ENCODE measurements at regions not wholly inside any gene's neighbourhood (a gene's known extent, or its start where the extent isn't known, plus 50 kb on each side); places are given as distances from the start of the nearest gene placed in this dataset.

DNA sequence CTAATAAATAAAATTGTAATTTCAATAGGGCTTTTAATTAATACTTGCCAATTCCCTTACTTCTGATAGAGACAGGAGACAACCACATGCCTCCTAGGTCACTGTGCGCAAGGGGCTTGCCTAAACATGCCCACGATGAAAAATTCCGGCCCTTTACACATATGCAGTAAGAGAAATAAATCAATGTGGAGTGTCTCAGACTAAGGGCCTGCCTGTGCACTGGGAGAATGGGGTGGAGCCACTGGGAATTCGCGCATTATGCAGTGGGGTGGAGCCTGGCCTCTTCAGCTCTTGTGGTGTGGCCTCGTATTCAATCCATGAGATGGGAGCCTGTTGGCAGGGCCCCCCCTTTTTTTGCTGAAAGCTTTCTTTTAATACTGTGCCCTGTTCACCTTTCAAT, 484.5 kb downstream of the PDGFC start:
- no peak for DNase-seq

DNA sequence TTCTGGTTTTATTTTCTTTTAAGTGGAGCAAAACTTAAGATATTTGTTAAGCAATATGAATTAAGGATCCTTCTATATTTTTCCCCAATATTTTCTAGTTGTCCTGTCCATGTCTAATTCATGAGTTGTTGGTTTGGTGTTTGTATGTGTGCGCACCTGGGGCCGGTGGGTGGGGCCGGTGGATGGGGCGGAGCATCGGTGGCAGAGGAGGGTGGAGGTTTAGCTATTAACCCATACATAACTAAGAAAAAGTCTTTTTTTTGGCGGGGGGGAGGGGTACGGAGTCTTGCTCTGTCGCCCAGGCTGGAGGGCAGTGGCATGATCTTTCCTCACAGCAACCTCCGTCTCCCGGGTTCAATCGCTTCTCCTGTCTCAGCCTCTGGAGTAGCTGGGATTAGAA, 489.8 kb downstream of the PDGFC start:
- DNase-seq, result no peak

DNA sequence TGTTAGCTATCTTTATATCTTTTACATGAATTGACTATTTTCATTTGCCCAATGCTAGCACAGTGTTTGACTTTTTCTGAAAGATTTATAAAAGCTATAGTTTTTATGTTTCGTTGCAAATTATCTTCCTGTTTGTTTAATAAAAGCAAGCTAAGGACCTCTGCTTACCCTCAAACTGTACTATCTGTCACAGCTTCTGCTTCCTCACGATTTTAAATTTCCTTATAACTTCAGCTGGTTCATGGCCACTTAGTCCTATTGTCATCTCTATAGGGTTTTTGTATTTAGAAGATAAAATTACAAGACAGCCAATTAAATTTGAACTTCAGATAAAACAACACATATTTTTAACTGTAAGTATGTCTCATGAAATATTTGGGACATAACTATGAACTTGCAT, 494.0 kb downstream of the PDGFC start:
- no peak for DNase-seq

GRCh38 chr4:156476359-156476758, 495.2 kb downstream of the PDGFC start:
- no peak for DNase-seq

DNA sequence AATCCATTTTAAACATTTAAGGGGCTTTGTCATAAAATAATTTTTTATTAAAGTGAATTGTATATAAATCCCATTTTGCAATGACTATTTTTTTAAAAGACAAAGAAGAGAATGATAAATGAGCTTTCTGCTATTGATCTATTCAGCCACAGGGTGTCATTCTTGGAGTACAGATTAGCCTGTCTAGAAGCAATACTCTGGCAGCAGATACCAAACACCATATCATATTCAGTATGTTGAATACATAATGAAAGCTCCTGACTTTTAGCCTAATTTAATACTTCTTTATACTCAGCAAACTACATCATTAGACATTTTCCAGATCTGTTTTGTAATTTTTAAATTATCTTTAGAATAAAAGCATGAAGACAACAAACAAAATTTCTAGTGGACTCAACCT, 496.3 kb downstream of the PDGFC start:
- peak; percentile 21 for DNase-seq

GRCh38 chr4:156473151-156473550, 498.4 kb downstream of the PDGFC start:
- DNase-seq, result no peak

GRCh38 chr4:156472624-156473023, 499.0 kb downstream of the PDGFC start:
- no peak for DNase-seq

DNA sequence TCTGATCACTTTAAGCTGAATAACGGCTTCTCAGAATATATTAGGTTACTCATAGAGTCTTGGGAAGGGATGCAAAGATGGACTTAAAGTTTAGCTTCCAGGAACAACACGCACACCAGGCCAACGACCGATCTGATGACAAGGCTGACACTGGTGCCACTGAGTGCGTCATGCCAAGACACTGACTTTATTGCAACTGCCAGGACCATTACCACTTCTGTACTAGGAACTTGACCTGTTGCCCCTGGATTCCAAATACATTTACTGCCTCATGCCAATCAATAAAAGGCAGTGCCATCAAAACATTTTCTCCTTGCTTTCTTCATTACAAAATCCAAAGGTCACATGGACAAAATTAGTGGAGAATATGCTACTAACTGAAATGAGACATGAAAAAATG, 505.9 kb upstream of the CTSO start:
- no peak for DNase-seq

- DNase-seq, result no peak
Measured at GRCh38 chr4:156456830-156457229, 503.2 kb upstream of the CTSO start.

DNA sequence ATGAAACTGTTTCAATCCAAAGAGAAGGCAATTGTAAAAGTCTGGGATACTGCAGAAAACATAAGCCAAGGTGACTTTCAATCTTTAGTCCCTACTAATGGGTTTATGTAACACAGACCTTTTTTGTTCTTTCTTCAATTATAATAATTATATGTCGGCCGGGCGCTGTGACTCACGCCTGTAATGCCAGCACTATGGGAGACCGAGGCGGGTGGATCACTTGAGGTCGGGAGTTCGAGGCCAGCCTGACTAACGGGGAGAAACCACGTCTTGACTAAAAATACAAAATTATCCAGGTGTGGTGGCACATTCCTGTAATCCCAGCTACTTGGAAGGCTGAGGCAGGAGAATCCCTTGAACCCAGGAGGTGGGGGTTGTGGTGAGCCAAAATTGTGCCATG, 489.8 kb upstream of the CTSO start:
- DNase-seq, result no peak

GRCh38 chr4:156442912-156443311, 489.2 kb upstream of the CTSO start:
- no peak for DNase-seq

GRCh38 chr4:156439576-156440200, 486.0 kb upstream of the CTSO start:
- no peak for DNase-seq

GRCh38 chr4:156437666-156438065, 484.0 kb upstream of the CTSO start:
- no peak for DNase-seq

DNA sequence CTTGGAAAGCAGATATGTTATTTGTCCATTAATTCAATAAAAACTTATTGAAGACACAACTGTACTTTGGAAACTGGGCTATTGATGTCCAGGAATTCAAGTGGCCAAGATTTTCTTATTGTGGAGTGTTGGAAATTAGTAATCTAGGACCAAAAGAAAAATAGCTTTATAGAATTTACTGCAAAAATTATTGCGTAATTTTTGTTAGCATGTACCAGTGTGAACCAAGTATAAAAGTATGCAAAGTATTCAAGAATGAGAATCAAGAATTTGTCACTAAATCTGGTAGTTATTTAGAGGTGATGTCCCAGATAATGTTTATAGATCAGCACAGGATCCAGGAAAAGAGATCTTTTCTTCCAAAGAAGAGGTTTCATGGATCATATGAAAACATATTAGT, 468.9 kb upstream of the CTSO start:
- no peak for DNase-seq

GRCh38 chr4:156420623-156421022, 467.0 kb upstream of the CTSO start:
- DNase-seq, result no peak

DNA sequence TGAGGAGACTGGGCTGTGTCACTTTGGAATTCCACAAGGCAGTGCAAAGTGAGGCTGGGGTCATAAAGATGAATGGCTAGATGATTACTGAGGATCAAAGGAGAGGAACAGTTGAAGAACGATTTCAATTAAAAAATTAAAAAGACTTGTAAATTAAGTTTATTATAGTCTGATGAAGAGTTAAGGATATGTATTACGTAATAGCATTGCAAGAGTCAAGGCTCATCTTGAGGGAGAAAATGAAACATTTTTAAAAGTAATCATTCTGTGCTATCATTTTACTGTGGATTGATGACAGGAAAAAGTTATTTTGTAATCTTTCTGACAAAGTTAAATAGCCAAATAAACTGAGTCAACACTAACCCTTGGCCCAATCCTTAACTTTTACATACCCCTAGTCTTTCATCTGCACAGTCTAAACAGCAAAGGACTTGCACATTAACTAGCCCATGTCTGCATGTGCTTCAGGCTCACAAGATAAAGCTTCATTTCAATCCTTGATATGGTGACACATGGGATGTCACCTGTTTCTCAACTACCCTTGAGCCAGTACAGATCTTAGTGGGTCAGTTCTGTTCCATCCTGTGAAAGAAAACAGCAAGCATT, 465.5 kb upstream of the CTSO start:
- DNase-seq, result no peak

GRCh38 chr4:156414406-156414805, 460.7 kb upstream of the CTSO start:
- DNase-seq, result no peak

GRCh38 chr4:156413239-156414135, 459.8 kb upstream of the CTSO start:
- no peak for DNase-seq

DNA sequence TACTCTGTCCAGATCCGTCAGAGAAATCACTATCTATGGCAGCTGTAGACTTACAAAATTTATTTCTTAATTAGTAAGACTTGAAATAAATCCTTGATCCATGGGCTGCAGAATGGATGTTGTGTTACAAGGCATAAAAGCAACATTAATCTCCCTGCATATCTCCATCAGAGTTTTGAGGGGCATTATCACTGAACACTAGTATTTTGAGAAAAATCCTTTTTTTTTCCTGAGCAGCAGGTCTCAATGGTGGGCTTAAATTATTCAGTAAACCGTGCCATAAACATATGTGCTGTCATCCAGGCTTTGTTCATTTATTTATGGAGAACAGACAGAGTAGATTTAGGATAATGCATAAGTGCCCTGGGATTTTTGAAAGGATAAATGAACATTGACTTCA, 457.9 kb upstream of the CTSO start:
- no peak for DNase-seq

DNA sequence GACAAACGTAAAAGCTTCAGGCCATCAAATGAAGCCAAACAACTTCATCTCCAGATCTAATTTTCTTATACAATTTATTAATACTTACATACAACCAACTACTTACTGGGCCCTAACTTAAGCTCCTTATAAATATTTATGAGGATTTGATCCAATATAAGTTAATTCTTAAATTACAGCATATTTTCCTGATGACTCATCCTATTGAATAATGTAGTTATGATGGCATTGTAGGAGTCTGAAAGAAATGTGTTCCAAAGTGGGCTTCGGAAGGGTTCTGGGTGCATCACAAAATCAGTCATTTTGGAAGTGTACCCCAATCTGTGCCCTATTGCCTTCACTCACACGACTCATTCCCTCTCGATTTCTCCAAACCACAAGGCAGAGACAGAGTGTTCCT, 455.1 kb upstream of the CTSO start:
- no peak for DNase-seq

DNA sequence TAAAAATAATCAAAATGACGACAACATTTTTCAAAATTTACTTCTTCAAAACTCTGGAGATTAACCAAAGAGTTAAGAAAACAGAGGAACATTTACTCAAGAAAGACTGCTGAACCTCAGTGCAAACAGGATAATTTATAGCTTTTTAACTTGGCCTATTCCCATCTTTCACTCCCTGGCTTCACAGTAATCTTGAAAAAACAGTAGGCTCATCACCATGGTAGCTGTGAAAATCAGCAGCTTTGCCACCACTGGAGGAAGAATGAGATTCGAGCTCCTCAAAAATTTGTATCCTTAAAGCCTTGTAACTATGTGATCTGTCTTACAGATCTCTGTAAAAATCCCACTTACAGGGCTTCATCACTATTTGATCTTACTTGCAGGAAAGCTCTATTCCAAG, 447.7 kb upstream of the CTSO start:
- DNase-seq, result no peak

DNA sequence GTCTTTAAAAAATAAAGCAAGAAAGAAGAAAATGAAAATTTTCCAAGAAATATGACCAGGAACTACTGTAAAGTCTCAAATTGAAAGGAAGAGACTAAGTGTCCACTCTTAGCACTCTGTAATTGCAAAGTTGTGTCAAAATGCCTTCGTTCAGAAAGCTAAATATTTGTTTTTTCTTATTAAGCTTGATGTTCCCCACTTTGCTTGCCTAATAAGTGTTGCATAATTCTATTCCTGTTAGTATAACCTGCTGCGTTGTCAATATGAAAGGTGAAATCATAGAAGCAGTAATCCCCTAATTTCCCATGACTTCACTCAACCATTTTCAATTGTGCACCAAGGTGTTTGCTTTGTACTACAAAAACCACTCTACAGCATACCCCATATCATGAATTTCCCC, 442.9 kb upstream of the CTSO start:
- DNase-seq, result no peak

- no peak for DNase-seq
Measured at GRCh38 chr4:156391325-156391653, 437.6 kb upstream of the CTSO start.

DNA sequence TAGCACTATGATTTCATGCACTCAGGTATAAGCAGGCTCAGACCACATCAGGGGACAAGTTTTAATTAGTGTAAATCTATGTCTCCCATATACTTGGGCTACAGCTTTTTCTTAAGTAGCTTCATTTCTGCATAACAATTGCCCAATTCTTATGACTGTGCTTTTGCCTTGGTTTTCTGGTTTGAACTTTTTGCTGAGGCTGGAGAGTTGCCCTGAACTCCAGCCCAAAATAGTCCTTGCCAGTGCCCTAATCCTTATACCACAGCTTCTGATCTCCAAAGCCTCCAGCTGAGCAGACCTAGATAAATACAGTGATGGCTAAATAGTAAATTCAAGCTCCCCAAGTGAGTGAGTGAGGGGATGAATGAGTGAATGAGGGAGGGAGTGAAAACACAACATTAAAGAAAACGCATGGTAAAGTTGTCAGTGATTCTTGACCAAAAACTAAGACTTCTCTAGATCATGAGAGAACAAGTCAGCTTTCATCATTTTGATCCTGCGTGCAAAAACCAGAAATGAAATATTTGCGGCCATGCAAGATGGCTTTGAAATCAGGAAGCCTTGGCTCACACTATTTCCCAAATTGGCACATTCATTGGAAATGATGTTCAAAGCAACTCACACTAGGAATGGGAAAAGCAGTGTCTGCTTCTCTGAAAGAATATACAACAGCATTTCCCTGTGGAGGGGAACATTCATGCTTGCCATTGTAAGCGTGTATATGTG, 437.1 kb upstream of the CTSO start:
- no peak for DNase-seq
